ENCODE measurements at regions not wholly inside any gene's neighbourhood (a gene's known extent, or its start where the extent isn't known, plus 50 kb on each side); places are given as distances from the start of the nearest gene placed in this dataset.
A peak's percentile ranks its signal among the peaks of the same experiment; 100 is the strongest.

GRCh38 chr2:139357972-139358371 lies 577.8 kb upstream of the NXPH2 start:
- TF ChIP-seq, protein P1, sequence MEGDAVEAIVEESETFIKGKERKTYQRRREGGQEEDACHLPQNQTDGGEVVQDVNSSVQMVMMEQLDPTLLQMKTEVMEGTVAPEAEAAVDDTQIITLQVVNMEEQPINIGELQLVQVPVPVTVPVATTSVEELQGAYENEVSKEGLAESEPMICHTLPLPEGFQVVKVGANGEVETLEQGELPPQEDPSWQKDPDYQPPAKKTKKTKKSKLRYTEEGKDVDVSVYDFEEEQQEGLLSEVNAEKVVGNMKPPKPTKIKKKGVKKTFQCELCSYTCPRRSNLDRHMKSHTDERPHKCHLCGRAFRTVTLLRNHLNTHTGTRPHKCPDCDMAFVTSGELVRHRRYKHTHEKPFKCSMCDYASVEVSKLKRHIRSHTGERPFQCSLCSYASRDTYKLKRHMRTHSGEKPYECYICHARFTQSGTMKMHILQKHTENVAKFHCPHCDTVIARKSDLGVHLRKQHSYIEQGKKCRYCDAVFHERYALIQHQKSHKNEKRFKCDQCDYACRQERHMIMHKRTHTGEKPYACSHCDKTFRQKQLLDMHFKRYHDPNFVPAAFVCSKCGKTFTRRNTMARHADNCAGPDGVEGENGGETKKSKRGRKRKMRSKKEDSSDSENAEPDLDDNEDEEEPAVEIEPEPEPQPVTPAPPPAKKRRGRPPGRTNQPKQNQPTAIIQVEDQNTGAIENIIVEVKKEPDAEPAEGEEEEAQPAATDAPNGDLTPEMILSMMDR (IDR thresholded peaks at IDR 0.05; ENCODE audit: insufficient read depth in 1 of 2, low read depth in 1 of 2, low read length in 1 of 2, severe bottlenecking in 1 of 2, unreplicated experiment in 1 of 2): no peak
- ChIA-PET CTCF (no interaction called here), POLR2A (no interaction called here)
- Mint-ChIP-seq H3K4me1 (ENCODE audit: low read depth, unreplicated experiment) (no peaks in the 10 kb centered on the region), H3K27me3 (ENCODE audit: insufficient read depth, unreplicated experiment) (peaks cover 4% of the 10 kb centered on the region), H3K9me3 (ENCODE audit: unreplicated experiment) (peaks cover 5% of the 10 kb centered on the region), H3K36me3 (ENCODE audit: insufficient read depth, unreplicated experiment) (no peaks in the 10 kb centered on the region), H3K4me3 (ENCODE audit: unreplicated experiment) (no peak overlapping the region), H3K27ac (ENCODE audit: unreplicated experiment) (no peak overlapping the region)
- no peaks in the 10 kb centered on the region for H3K36me3 ChIP-seq (ENCODE audit: control insufficient read depth, insufficient read depth, low read length)
- no peaks in the 10 kb centered on the region for H3K4me1 ChIP-seq
- no TSS peak for BruUV-seq (replicated peaks)
- H3K27me3 ChIP-seq (replicated peaks; ENCODE audit: control insufficient read depth, insufficient read depth, low read length): no peaks in the 10 kb centered on the region; the same call in 1 of the 2 replicates
- H3K4me3 ChIP-seq (ENCODE audit: low read depth, low read length): no peak overlapping the region
- no peak for DNase-seq
- intact Hi-C loops (cut with micrococcal nuclease; ENCODE audit: unreplicated experiment): no loop called here
- H3K9me3 ChIP-seq: no peaks in the 10 kb centered on the region

- ChIA-PET POLR2A (no interaction called here), CTCF (interaction anchor here (0.7 kb wide), 1 partner anchor 509 kb away, joined by 3 read pairs; no protein-coding TSS in a partner anchor)
- peaks cover 14% of the 10 kb centered on the region for H3K9me3 Mint-ChIP-seq (ENCODE audit: unreplicated experiment)
- no peaks in the 10 kb centered on the region for H3K27me3 Mint-ChIP-seq (ENCODE audit: insufficient read depth, unreplicated experiment)
- H3K4me3 Mint-ChIP-seq (ENCODE audit: unreplicated experiment): no peak overlapping the region
- DNase-seq: no peak
- no peaks in the 10 kb centered on the region; the same call in 1 of the 2 replicates for H3K27me3 ChIP-seq (replicated peaks; ENCODE audit: control insufficient read depth, insufficient read depth, low read length)
- H3K36me3 Mint-ChIP-seq (ENCODE audit: insufficient read depth, unreplicated experiment): no peaks in the 10 kb centered on the region
- no TSS peak for BruUV-seq (replicated peaks)
- no peaks in the 10 kb centered on the region for H3K4me1 ChIP-seq
- no peaks in the 10 kb centered on the region for H3K9me3 ChIP-seq
- no peaks in the 10 kb centered on the region for H3K36me3 ChIP-seq (ENCODE audit: control insufficient read depth, insufficient read depth, low read length)
- H3K27ac Mint-ChIP-seq (ENCODE audit: unreplicated experiment): no peak overlapping the region
- H3K4me1 Mint-ChIP-seq (ENCODE audit: low read depth, unreplicated experiment): no peaks in the 10 kb centered on the region
- intact Hi-C loops (cut with micrococcal nuclease; ENCODE audit: unreplicated experiment): no loop called here
- H3K4me3 ChIP-seq (ENCODE audit: low read depth, low read length): no peak overlapping the region
- TF ChIP-seq, protein P1 (IDR thresholded peaks at IDR 0.05; ENCODE audit: insufficient read depth in 1 of 2, low read depth in 1 of 2, low read length in 1 of 2, severe bottlenecking in 1 of 2, unreplicated experiment in 1 of 2): no peak
Measured at GRCh38 chr2:139354518-139354917, 574.3 kb upstream of the NXPH2 start.

DNA sequence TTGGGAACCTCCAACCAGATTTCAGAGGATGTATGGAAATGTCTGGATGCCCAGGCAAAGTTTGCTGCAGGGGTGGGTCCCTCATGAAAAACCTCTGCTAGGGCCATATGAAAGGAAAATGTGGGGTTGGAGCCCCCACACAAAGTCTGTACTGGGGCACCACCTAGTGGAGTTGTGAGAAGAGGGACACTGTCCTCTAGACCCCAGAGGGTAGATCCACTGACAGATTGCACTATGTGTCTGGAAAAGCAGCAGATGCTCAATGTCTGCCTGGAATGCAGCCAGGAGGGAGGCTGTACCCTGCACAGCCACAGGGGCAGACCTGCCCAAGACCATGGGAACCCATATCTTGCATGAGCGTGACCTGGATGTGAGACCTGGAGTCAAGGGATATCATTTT lies 573.7 kb upstream of the NXPH2 start:
- peaks cover 20% of the 10 kb centered on the region for H3K9me3 Mint-ChIP-seq (ENCODE audit: unreplicated experiment)
- TF ChIP-seq, protein P1 (IDR thresholded peaks at IDR 0.05; ENCODE audit: insufficient read depth in 1 of 2, low read depth in 1 of 2, low read length in 1 of 2, severe bottlenecking in 1 of 2, unreplicated experiment in 1 of 2): no peak
- H3K27ac Mint-ChIP-seq (ENCODE audit: unreplicated experiment): no peak overlapping the region
- Histone ChIP-seq H3K27me3 (replicated peaks; ENCODE audit: control insufficient read depth, insufficient read depth, low read length) (no peaks in the 10 kb centered on the region), H3K9me3 (no peaks in the 10 kb centered on the region), H3K4me3 (ENCODE audit: low read depth, low read length) (no peak overlapping the region), H3K36me3 (ENCODE audit: control insufficient read depth, insufficient read depth, low read length) (no peaks in the 10 kb centered on the region), H3K4me1 (no peaks in the 10 kb centered on the region)
- ChIA-PET CTCF (no interaction called here), POLR2A (no interaction called here)
- intact Hi-C loops (cut with micrococcal nuclease; ENCODE audit: unreplicated experiment): no loop called here
- peaks cover 2% of the 10 kb centered on the region for H3K27me3 Mint-ChIP-seq (ENCODE audit: insufficient read depth, unreplicated experiment)
- no TSS peak for BruUV-seq (replicated peaks)
- H3K36me3 Mint-ChIP-seq (ENCODE audit: insufficient read depth, unreplicated experiment): no peaks in the 10 kb centered on the region
- H3K4me3 Mint-ChIP-seq (ENCODE audit: unreplicated experiment): no peak overlapping the region
- H3K4me1 Mint-ChIP-seq (ENCODE audit: low read depth, unreplicated experiment): no peaks in the 10 kb centered on the region
- DNase-seq: peak in 1 of 2 experiments; percentile 5

All from Caco-2 (cell line).